Activated CD8-positive, alpha-beta memory T cell treated with anti-CD3 and anti-CD28 coated beads, Interleukin-2, amount 50 U/mL, for 48 hours (primary cell): ENCODE measurements at regions not wholly inside any gene's neighbourhood (a gene's known extent, or its start where the extent isn't known, plus 50 kb on each side); places are given as distances from the start of the nearest gene placed in this dataset.

Experiments
- DNase-seq: peaks from one replicate; pipeline ENCODE4 v3.0.0-alpha.2; 2020

GRCh38 chr17:71689782-71690181 is 431.0 kb upstream of the SOX9 start:
- DNase-seq, result no peak

GRCh38 chr17:71699907-71700306 is 420.9 kb upstream of the SOX9 start:
- DNase-seq, result no peak

GRCh38 chr17:71703701-71704100 is 417.1 kb upstream of the SOX9 start:
- DNase-seq, result no peak

GRCh38 chr17:71709271-71709890 is 411.4 kb upstream of the SOX9 start:
- no peak for DNase-seq

- no peak for DNase-seq
These were observed 410.9 kb upstream of the SOX9 start for GRCh38 chr17:71709946-71710345.

DNA sequence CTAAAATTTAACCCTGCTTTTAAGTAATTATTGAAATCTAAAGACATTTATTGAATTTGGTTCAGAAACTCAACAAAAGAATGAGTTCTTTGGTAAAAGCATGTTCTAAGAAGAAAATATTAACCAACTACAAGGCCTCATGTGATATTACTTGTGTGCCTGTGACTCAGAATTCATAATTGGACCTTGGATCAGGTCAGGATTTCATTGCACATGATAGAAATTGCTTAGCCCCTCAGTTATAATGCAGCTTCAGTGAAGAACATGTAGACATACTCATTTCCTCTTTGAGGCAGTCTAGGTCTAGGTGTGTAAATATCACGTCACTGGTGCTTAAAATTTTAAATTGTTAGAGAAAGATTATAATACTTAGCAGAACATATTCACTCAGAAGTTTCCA is 410.0 kb upstream of the SOX9 start:
- no peak for DNase-seq

GRCh38 chr17:71713846-71714245 is 407.0 kb upstream of the SOX9 start:
- no peak for DNase-seq

DNA sequence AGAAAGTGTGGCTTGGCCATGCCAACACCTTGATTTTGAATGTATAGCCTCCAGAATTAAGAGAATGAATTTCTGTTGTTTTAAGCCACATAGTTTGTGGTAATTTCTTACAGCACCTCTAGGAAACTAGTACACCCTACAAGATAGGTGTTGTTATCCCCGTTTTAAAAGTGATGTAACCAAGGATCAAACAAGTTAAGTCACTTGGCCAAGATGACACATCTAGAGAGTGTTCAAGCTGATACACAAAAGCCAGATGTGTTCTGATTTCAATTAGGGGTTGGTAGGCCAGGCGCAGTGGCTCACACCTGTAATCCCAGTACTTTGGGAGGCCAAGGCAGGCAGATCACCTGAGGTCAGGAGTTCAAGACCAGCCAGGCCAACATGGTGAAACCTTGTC is 396.5 kb upstream of the SOX9 start:
- DNase-seq, result no peak

DNA sequence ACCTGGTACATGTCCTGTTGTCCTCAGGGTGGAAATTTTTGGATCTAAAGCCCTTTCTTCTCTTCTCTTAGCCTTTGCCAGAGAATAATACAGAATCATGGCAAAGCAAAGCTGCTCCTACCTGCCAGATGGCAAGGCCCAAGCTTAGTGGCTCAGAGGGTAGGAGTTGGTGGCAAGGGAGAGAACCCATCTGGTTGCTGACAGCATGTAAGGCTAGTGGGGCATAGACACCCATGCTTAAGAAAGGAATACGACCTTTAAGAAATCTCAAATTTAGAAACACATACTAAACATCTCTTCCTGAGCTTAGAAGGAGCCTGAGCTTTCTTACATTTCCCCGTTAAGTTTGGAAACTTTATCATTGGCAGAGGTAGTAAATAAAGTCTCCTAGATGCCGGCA is 395.0 kb upstream of the SOX9 start:
- DNase-seq, result no peak

DNA sequence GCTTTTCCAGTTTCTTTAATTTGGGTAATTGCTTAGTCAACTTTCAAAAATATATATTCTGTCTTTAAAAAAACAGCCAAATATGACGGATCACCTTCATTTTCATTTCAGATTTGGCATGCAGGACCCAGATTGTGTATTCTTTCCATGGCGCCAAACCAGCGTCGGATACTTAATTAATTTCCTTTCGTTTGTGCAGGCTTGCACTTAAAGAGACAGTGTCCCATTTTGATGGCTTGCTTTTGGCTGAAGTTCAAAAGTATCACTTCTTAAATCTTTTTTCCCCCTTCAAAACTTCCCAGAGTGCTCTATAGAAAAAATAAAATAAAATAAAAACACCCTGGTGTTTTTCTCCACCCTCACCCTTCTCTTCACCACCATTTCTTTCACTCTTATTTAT is 394.5 kb upstream of the SOX9 start:
- DNase-seq, result no peak

GRCh38 chr17:71727292-71727691 is 393.5 kb upstream of the SOX9 start:
- DNase-seq, result no peak

- no peak for DNase-seq
These were observed 393.1 kb upstream of the SOX9 start for GRCh38 chr17:71727723-71728122.

DNA sequence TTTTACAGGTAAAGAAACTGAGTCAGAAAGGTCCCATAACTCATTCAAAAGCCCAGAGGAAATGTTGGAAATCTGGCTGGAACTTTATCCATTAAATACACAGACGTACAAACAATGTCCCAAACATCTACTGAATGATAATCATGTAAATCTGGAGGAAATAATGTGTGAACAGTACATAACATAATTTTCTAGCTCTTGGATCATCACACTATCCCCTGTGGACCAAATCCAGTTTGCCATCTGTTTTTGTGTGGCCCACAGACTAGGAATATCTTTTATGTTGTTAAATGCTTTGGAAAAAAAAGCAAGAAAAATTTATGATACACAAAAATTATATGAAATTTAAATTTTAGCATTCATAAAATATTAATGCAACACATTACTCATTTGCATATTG is 389.9 kb upstream of the SOX9 start:
- no peak for DNase-seq

GRCh38 chr17:71735893-71736292 is 384.9 kb upstream of the SOX9 start:
- no peak for DNase-seq

DNA sequence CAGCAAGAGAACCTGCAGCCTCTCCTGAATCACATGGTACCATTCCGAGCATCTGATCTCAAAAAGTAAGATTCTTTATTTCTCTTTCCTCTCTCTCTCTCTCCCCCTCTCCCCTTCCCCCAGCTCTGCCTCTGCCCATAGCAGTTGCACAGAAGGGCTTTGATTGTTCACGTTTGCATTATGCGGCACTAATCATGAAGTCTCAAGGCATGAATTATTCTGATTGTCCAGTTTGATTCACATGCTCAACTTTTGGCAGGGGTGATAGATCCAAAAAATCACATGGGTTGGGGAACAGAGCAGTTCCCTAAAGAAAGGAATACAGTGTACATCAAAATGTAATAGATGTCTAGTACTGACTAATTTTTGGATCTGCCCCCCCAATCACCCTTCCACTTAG is 380.0 kb upstream of the SOX9 start:
- DNase-seq, result no peak

DNA sequence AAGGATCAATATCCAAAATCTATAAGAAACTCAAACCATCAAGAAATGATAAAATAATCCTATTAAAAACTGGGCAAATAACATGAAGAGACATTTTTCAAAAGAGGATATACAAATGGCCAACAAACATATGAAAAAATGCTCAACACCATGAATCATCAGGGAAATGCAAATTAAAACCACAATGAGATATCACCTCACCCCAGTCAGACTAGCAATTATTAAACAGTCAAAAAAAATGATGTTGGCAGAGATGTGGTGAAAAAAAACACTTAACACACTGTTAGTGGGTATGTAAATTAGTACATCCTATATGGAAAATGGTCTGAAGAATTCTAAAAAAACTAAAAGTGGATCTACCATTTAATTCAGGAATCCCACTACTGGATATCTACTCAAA is 379.0 kb upstream of the SOX9 start:
- no peak for DNase-seq

DNA sequence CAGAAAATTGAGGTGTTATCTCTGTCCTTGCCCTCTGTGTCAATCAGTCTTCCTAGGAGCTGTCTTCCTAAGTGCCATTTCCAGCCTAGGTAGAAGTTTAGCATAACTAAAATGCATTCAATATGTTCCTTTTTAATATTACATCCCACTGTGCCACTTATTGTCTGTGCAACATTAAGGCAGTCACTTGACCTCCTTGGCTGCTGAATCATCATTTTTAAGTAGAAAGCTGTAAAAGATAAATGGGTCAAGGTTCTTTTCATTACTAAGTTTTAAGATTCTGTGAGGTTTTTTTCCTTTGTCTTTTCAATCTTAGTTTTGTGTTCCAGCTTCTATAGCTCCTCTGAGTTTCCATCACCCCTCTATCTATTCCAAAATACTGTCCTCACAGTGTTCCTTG is 371.9 kb upstream of the SOX9 start:
- no peak for DNase-seq

GRCh38 chr17:71753070-71753469 is 367.8 kb upstream of the SOX9 start:
- no peak for DNase-seq

DNA sequence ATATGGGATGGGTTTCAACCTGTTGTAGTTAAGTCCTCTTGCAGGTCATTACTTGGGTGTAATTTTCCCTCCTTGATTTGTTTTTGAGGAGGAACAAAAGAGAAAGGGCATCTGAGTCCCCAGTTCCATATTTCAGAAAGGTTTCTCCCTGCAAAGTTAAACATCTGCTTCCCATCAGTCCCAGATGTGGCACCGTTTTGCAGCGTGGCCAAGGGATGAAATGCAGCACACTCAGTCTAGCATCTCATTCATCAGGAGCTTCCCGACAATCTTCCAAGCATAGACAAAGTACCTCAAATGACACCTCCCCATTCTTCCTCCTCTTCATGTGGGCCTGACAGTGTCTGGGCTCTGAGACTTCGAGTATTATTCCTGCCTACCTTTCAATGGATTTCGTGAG is 363.7 kb upstream of the SOX9 start:
- DNase-seq, result no peak

DNA sequence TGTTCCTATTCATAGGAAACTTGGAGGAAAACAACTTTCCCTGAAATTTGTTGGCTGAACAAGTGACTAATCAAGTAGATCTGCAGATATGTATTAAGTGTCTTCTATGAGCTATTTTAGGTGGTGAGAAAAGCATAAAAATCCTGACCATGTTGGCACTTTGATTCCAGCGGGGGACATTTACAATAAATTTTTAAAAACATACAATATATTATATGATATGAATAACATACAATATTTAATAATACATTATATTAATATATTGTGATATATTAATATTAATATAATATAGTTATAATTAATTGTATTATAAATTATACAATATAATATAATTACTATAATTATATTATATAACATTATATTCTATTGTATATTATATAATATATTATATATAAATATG is 362.9 kb upstream of the SOX9 start:
- DNase-seq, result no peak

- DNase-seq, result no peak
These were observed 361.3 kb upstream of the SOX9 start for GRCh38 chr17:71759422-71760060.

- no peak for DNase-seq
These were observed 360.6 kb upstream of the SOX9 start for GRCh38 chr17:71760062-71760720.

DNA sequence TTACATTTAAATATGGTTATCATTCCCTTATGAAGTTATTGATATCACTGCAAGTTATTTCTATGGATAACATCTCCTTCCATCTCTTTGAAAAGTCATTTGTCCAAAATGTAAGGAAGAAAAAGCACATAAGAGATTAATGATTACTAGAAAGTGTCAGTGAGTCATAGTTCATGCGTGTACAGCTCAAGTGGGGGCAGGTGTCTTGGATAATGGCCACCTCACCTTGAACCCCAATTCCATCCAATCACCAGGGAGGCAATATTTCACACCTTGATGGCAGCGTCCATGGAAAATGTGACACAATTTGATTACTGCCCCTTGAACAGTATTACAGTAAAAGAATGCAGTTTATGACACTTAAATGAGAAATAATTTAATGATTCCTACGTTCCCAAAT is 358.3 kb upstream of the SOX9 start:
- DNase-seq, result no peak

- DNase-seq, result no peak
These were observed 356.3 kb upstream of the SOX9 start for GRCh38 chr17:71764505-71764904.

GRCh38 chr17:71765437-71765836 is 355.4 kb upstream of the SOX9 start:
- DNase-seq, result no peak
